ENCODE measurements at regions not wholly inside any gene's neighbourhood (a gene's known extent, or its start where the extent isn't known, plus 50 kb on each side); places are given as distances from the start of the nearest gene placed in this dataset.

DNA sequence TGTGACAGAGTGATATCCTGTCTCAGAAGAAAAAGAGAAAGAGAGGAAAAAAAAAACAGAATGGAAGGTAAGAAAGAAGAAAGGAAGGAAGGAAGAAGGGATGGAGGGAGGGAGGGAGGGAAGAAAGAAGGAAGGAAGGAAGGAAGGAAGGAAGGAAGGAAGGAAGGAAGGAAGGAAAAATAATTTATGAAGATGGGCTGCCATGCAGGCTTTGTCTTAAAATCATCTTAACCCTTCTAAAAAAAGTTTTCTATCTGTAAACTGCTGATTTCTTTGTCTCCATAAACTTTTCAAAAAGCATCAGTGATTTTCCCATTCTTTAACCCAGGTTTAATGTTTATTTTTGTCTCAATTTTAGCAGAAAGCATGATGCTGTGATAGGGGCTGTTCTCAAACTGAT, 1154.1 kb upstream of the CDH6 start:
- DNase-seq = no peak

DNA sequence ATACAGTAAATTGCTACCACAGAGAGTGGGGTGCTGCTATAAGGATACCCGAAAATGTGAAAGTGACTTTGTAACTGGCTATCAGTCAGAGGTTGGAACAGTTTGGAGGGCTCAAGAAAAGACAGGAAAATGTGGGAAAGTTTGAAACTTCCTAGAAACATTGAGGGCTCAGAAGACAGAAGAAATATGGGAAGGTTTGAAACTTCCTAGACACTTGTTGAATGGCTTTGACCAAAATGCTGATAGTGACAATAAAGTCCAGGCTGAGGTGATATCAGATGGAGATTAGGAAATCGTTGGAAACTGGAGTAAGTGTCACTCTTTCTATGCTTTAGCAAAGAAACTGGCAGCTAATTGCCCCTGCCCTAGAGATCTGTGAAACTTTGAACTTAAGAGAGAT, 1158.6 kb upstream of the CDH6 start:
- no peak for DNase-seq

DNA sequence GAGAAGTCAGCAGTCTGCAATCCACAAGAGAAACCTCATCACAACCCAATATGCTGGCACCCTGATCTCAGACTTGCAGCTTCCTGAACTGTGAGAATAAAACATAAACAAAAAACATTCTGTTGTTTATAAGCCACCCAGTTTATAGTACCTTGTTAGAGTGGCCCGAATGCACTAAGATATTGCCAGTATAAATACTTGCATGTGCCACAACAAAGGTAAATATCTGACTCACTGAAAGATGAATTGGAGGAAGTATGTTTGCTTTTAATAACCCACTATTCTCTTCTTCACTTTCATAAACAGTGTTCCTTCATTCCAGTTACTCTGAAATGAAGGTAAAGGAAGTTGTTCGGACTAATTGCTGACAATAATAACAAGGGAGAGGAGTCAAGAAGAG, 1163.4 kb upstream of the CDH6 start:
- no peak for DNase-seq

DNA sequence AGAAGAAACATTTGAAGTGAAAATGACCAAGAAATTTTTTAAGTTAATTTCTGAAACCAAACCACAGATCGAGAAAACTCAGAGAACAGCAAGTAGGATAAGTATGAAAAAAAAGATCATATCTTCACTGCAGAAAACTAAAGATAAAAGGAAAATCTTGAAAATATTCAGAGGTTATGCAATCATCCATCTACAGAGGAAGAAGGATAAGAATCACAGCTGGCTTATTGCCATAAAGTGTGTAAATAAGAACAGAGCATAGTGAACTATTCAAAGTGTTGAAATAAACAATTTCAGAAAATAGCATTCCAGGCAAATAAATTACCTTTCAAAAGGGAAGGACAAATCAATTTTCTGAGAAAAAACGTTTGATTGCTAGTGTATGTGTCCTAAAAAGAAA, 1191.7 kb upstream of the CDH6 start:
- DNase-seq = no peak

DNA sequence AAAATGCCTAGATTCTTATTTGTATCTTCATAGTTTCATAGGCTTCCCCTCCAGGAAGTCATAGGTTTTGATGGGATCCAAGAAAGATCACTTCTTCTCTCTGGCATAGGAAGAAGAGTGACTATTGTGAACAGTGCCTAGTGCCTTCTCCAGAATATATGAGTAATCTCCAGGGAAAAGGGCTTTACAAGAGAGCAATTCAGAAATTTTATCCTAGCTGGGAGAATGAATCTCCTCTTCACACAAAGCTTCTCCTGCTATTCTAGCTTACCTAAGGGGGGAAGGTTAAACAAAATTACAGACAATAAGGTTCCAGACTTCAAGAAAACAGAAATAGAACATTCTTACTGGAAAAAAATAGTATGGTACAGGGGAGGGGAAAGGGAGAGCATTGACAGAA, 1193.3 kb upstream of the CDH6 start:
- no peak for DNase-seq

DNA sequence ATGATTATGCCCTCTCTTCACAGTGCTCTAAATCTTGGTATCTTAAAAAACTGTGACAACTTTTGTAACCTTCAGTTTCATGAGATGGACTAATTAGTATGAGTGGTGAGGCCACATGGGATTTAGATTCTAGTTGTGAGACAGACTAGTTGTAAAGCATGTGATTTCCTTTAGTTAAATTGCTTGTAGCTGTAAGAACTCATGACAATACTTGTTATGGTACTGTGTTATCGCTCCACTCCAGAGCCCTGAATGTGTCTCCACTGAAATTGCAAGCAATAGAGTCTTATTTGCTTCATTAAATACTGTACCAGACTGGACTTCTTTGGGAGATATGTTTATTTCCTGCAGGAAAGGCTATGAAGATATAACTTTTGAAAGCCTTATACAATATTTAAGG, 1198.3 kb upstream of the CDH6 start:
- DNase-seq = no peak

DNA sequence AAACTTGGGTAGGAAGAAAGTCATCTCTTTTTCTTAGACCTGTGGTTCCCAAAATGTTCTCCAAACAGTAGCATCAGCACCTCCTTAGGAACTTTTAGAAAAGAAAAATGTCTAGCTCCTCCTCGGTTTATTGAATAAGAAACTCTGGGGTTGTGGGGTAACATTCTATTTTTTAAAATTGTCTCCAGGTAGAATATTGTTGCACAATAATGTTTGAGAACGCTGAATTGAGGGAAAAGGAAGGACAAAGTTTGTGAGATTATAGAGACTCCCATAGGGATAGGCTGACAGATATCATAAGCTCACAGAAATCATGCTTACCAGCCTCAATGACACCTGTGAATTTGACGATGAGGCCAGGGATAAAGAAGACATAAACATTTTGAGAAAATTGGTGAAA, 1199.0 kb upstream of the CDH6 start:
- DNase-seq = no peak

DNA sequence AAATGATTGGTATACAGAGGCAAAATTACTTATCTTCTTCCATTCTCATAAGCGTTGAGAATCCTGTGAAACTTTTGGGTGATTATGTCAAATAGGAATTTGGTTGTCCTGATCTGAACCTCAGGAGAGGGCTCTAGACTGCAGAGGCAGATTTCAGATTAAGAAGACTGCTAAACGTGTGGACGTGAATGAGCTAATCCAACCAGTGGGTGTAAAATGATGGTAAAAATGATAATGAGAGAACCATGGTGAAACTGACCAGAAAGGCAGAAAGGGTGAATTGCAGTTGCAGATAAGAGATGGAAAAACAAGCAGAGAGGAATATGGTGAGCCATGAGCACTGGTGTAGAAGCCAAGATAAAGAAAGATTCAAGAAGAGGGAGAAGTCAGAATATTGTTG, 1200.2 kb upstream of the CDH6 start:
- no peak for DNase-seq

DNA sequence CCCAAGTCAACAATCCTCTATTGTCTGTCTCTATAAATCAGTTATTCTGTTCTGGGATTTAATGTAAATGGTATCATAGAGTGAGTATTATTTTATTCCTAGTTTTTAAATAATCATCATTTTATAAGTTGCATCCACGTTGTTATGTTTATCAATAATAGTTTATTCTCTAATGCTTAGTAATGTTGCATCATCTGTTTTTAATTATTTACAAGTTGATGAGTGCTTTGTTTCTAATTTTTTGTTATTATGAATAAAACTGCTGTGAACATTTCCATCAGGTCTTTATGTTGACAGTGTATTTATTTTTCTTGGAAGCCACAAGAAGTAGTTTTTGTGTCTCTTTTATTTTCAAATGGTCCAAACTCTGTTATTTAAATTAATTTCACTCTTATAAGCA, 1201.2 kb upstream of the CDH6 start:
- DNase-seq = no peak

DNA sequence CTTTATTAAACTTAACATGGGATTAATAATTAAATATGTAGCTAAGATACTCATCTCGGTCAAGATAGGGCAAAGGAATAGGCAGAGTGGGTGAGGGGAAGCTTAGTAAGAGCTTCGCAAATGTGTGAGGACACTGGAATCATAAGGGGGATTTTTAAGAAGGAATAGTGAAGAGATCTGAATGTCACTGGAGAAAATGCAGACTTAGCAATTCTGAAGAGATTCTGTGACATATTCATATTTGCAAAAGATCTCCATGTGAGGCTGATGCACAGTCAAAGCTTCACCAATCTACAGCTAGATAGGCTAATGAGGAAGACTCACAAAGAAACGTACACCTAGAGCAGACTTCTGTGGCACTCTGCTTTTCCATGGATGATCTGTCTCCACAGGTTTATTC, 1202.8 kb upstream of the CDH6 start:
- DNase-seq = no peak

DNA sequence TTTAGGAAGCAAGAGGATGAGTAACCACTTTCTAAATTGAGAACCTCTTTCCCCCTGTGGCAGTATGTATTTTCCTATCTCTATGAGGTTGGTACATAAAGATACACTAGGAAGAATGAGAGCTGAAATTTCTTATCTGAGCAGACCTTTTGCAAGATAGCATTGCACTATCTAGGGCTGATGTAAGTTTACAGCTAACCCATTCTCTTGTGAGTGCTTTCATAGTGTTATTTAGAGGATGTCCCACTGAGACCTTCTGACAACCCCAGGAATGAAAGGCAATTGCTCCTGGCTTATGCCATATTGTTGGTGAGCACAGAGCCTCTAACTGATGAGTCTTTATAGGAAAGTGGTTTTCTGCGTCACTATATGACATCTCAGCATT, 1209.3 kb upstream of the CDH6 start:
- DNase-seq = no peak

DNA sequence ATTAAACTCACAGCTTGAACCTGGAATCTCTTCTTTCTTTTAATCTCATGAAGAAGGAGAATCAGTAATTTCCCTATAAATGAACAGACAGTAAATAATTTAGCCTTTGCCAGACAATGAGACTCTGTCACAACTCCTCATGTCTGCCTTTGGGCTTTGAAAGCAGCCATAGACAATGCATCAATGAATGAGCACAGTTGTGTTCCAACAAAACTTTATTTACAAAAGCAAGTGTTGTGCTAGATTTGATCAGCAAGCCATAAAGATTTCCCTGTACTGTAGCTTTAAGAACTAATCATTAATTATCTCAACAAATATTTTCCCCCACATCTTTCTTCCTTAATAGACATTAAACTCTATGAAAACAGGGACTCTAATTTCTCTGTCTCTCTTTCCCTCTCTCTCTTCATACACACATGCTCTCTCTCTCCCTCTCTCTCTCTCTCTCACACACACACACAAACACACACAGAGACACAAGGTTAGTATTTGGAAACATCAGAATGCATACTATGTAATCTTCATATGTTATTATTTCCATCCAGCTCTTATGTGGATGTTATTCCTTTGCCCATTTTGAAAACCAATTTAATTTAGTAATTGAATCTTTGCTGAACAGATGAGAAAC, 1209.8 kb upstream of the CDH6 start:
- DNase-seq = peak; percentile 29

DNA sequence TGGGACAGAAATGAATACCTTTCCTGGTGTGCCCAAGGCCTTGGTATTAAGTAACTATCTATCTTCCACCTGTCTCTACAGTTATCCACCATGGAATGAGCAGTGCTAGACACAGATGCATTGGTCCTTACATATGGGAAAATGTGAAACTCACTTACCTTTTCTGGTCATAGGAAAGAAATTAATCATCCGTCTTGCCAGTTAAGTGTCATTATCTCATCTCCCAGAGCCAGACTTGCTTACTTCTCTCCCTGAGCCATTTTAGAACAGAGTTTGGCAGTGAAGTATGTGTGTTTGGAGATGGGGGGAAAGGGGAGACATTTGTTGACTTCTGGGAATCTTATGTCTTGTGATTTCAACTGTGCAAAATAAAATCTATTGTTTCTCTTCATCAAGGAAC, 1211.0 kb upstream of the CDH6 start:
- DNase-seq = no peak

DNA sequence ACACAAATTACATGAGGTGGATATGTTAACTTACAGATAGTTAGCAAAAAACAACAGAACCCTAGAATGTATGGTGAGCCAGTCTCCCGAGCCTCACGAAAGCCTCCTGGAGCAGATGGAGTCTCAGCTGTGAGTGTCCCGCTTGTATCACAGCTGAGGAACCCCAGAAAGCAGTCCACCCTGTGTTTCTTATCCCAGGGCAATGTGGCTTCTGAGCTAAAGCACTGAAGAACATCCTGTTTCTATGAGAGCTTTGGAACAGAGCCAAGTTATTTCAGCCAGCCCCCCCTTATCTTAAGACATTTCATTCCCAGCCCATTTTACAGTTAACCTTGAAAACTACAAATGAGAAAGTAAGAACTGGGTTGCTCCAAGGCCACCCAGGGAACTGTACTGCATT, 1220.9 kb upstream of the CDH6 start:
- DNase-seq = no peak

DNA sequence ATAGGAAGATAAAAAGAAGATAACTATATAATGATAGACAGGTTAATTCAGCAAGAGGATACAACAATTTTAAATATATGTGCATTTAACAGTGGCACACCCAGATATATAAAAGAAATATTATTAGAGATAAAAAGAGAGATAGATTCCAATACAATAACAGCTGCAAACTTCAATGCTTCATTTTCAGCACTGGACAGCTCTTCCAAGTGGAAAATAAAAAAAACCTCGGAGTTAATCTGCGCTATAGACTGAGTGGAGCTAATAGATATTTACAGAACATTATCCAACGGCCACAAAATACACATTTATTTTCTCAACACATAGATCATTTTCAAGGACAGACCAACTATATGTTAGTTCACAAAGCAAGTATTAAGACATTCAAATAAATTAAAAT, 1229.5 kb upstream of the CDH6 start:
- DNase-seq = no peak

DNA sequence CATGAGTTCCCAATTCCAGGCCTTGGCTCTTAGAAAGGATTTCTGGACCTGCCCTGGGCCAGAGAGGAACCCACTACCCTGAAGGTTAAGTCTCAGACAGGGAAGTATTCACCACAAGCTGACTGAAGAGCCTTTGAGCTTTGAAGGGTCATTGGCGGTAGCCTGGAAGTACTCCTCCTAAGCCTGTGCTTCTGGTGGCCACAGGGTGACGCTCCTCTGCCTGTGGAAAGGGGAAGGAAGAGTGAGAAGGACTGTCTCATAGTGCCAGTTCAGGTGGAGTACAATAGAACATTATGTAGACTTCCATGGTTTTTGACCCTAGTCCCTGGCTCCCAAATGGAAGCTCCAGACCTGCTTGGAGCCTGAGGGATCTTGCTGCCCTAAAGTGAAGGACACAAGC, 1233.2 kb upstream of the CDH6 start:
- DNase-seq = no peak

DNA sequence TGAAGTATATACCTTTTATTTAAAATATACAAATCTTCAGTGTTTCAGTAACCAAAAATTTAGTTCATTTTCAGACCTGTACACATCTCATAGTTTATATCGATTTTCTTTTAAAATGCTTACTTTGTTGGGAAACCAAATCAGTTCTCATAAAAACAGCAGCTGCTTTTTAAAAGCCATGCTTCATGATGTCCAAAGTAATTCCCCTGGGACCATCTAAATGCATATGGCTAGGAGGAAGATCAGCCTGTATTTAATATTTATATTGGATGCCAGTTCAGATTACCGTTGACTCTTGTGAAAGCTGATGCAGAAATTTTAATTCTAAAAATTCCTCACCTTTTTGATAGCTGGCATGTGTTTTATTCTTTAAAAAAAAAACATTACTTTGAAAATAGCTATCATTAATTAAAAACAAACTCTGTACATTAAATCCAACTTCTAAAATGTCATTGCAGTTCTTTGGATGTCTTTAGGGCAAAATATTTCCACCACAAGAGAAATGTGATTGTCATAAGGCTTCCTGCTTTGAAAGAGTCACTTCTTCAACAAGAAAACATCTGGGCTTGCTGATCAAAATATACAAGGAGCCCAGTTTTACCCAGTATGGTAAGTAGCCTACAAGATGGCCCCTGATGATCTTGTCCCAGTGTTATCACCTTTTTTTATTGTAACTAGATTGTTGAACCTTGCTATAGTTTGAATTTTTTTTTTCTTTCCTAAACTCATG, 1242.9 kb upstream of the CDH6 start:
- peak; percentile 34 for DNase-seq

DNA sequence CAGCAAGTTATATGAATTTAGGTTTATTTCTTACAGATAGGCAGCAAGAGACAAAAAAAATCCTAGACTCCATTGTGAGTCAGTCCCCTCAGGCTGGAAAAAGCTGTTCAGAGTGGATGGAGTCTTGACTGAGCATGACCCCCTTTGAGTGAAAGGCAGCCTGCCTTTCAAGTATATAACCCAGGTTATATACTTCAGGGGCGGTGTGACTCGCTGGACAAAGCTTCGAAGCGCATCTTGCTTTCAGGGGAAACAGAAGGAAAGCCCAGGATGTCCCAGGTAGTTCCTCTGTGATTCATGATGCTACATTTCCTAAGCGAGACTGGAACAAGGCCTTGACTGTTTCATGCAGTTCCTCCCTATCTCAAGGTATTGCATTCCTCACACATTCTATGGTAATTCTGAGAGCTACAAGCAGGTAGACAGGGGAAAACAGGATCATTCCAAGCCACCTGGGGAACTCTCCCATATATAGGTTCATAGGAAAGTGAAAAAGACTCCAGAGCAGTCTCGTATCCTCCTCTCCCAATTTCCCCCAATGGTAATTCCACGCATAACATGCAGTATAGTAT, 1244.1 kb upstream of the CDH6 start:
- no peak for DNase-seq

DNA sequence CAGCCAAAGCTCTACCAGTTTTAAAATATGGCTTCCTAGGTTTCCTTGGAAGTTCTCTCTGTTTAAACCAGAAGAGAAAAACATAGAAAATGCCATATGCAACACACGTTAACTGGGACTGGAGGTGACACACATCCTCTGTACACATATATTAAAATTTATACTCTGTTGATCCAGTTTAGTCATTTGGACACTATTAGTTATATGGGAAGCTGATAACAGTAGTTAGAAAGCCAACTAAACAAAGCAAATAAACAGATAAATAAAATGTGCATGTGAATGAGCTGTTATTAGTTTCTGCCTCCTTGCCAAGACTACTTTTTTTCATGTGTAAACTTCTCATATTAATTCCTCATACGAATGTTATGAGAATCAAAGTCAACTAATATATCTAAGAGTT, 1249.2 kb upstream of the CDH6 start:
- DNase-seq = no peak

DNA sequence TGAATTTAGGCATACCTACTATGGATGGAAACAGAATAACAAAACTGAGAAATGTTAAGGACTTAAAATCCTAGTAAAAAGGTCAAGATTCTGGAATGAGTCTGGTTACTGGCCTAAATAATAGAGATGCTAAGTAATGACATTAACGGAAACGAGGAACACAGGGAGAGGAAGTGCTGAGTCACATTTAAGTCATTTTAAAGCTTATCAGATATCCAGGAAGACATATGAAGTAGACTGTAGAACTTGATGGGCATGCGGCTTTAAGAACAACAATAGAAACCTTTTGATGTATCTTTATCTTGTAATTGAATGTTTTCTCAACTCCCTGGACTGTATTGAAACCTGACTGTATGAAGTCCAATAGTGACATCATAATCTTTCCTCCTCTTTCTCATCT, 1251.4 kb upstream of the CDH6 start:
- DNase-seq = no peak

DNA sequence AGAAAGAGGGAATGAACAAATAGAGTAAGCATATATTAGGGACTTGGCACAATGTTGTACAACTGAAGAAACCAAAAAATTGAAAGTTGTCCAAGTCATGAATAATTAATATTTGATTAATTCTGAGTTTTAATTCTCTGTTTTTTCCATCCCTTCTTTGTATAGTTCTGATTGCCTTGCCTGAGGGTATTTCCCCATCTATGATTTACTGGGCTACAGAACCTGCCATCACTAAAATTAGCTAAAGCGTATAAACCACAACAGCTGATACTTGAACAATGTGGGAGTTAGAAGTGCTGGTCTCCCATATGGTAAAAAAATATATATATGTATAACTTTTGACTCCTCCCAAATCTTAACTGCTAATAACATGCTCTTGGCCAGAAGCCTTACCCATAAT, 1253.5 kb upstream of the CDH6 start:
- DNase-seq = no peak

DNA sequence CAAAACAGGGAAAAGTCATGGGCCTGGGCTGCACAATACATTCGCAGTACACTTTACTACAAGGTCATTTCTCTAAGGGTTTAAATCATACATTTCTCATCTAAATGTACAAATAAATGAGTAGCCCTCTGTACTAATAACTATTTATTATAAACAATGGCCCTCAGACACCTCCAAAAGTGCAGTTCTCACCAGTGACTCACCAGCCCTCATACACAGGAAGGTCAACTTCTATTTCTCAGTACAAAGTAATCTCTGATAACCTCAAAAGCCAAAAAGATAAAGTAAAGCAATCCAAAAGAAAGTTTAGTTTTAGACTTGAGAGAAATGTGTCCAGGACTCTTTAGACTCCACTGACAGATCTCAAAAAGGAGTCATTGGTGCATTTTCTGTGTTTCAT, 1258.1 kb upstream of the CDH6 start:
- no peak for DNase-seq

DNA sequence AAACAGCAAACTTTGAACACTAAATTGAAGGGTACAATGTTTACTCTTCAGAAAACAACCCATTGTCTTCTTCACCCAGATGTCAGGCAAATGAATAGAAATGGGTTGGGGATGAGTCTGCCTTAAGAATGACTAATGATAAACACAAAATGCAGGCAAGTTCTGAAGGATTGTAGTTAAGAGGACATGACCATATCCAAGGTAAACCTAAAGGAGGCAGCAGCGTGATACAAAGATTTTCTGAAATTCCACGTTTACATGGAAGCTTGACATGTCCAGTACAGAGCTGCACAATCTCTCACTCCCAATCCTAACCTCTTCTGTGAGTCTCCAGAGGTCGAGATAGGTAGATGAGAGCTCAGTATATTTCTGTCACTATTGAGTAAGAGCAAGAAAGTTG, 1263.2 kb upstream of the CDH6 start:
- DNase-seq = no peak

DNA sequence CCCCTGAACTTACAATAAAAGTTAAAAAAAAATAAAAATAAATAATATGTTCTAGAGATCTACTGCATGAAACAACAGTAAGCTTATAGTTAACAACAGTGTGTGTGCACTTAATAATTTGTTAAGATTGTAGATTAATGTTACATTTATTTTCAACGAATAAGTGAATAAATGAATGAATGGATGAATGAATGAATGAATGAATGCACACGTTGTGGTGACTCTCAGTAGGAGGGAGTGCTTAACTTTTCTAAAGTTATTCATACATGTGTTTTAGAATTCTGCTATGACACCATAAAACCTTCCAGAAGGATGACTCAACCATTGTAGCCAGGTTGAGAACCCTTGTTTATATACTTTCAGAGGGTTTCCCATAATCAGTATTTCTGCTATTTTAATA, 1269.4 kb upstream of the CDH6 start:
- DNase-seq = no peak
